Ishikawa (cell line): ENCODE measurements at regions not wholly inside any gene's neighbourhood (a gene's known extent, or its start where the extent isn't known, plus 50 kb on each side); places are given as distances from the start of the nearest gene placed in this dataset.

Experiments used
- EGR1 ChIP-seq: IDR thresholded peaks from 2 replicates; pipeline ENCODE4 v1.6.1; 2012
- USF1 ChIP-seq: IDR thresholded peaks from 2 replicates; pipeline ENCODE4 v1.6.1; 2012

GRCh38 chr20:39152126-39152525, 190.0 kb downstream of the DHX35 start:
- TF ChIP-seq USF1: no peak
- TF ChIP-seq EGR1: no peak
